Tibial nerve (tissue), 3 donors: ENCODE measurements at regions not wholly inside any gene's neighbourhood (a gene's known extent, or its start where the extent isn't known, plus 50 kb on each side); places are given as distances from the start of the nearest gene placed in this dataset.

Source experiments
- CTCF ChIP-seq, 5 experiments: fragments of 200-600 bp in 3 of 5; fragments of 450-650 bp in 2 of 5; sonication (generic) in 3 of 5; IDR thresholded peaks; one replicate each; pipeline ENCODE4 v1.5.1; 2016 to 2019; ENCODE audit warnings: antibody characterized with exemption in 5 of 5, mild to moderate bottlenecking in 3 of 5, moderate library complexity in 2 of 5
- POLR2A ChIP-seq, 2 donors: fragments of 450-650 bp; IDR thresholded peaks; one replicate each; pipeline ENCODE4 v1.6.1; 2017; ENCODE audit warnings: antibody characterized with exemption in 2 of 2, mild to moderate bottlenecking in 2 of 2, moderate library complexity in 2 of 2

DNA sequence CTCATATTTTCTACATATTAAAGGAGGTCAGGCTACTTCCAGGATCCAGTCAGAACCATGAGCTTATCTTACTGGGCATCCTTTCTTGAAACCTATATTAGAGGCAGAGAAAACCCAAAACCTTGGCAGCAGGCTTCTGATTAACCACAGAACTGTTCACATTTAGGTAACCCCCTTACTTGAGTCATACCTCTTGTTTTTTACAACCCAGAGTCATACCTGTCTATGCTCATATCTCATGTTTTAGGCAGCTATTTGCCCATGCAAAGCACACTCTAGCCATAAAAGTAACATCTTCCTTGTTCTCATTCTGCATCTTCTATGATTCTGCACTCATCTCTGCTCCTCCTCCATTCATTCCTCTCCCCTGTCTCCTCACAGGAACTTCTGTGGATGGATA lies 138.0 kb upstream of the SMIM31 start:
- TF ChIP-seq CTCF (IDR thresholded peaks at IDR 0.05) = no peak
- TF ChIP-seq POLR2A (IDR thresholded peaks at IDR 0.05) = no peak
